ENCODE measurements at regions not wholly inside any gene's neighbourhood (a gene's known extent, or its start where the extent isn't known, plus 50 kb on each side); places are given as distances from the start of the nearest gene placed in this dataset.

DNA sequence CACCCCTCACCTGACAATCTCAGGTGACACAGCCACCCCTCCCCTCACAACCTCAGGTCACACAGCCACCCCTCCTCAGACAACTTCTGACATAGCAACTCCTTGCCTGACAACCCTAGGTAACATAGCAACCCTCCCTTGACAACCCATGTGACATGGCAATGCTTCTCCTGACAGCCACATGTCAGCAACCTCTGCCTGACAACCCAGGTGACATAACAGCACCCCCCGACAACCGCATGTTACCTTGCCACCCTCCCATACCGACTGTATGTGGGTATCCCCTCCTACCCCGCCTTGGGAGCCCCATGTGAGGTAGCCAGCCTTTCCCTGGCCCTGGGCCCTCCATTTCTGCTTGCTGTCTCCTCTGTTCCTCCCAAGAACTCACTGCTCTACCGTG is 77.7 kb upstream of the B3GAT1 start:
- H2AFZ ChIP-seq (replicated peaks): no peak overlapping the region
- H3K4me2 ChIP-seq: no peak overlapping the region
- Mint-ChIP-seq H3K4me1 (no peaks in the 10 kb centered on the region), H3K27ac (no peak overlapping the region), H3K9me3 (peaks cover 1% of the 10 kb centered on the region), H3K36me3 (no peaks in the 10 kb centered on the region), H3K4me3 (no peak overlapping the region), H3K27me3 (ENCODE audit: insufficient read depth, low read depth) (peaks cover 4% of the 10 kb centered on the region)
- no peaks in the 10 kb centered on the region for H3F3A ChIP-seq (ENCODE audit: low read depth)
- TF ChIP-seq EZH2phosphoT487 (IDR thresholded peaks at IDR 0.05) (no peak), CTCF (IDR thresholded peaks at IDR 0.05) (no peak), EZH2 (IDR thresholded peaks at IDR 0.05) (no peak)
- no peaks in the 10 kb centered on the region for H3K4me1 ChIP-seq
- no peaks in the 10 kb centered on the region for H3K79me2 ChIP-seq (ENCODE audit: low read depth)
- H4K20me1 ChIP-seq (ENCODE audit: low read depth): no peaks in the 10 kb centered on the region
- no peaks in the 10 kb centered on the region for H3K27me3 ChIP-seq
- no peaks in the 10 kb centered on the region for H3K36me3 ChIP-seq
- H3K4me3 ChIP-seq: no peak overlapping the region
- H3K27ac ChIP-seq: no peak overlapping the region
- no peaks in the 10 kb centered on the region for H3K9me3 ChIP-seq (ENCODE audit: low read depth)
- no peak for DNase-seq (ENCODE audit: low spot score)
- H3K9ac ChIP-seq: no peak overlapping the region

- Mint-ChIP-seq H3K27ac (peak overlapping the region; percentile 72), H3K4me1 (no peaks in the 10 kb centered on the region), H3K36me3 (no peaks in the 10 kb centered on the region), H3K27me3 (ENCODE audit: insufficient read depth, low read depth) (peaks cover 4% of the 10 kb centered on the region), H3K9me3 (no peaks in the 10 kb centered on the region), H3K4me3 (no peak overlapping the region)
- no peaks in the 10 kb centered on the region for H3K79me2 ChIP-seq (ENCODE audit: low read depth)
- H3K9ac ChIP-seq: no peak overlapping the region
- H2AFZ ChIP-seq (replicated peaks): no peak overlapping the region
- H3K27ac ChIP-seq: no peak overlapping the region
- no peaks in the 10 kb centered on the region for H3K9me3 ChIP-seq (ENCODE audit: low read depth)
- H3K36me3 ChIP-seq: no peaks in the 10 kb centered on the region
- H4K20me1 ChIP-seq (ENCODE audit: low read depth): no peaks in the 10 kb centered on the region
- H3K27me3 ChIP-seq: no peaks in the 10 kb centered on the region
- H3K4me3 ChIP-seq: no peak overlapping the region
- no peak for DNase-seq (ENCODE audit: low spot score)
- no peaks in the 10 kb centered on the region for H3K4me1 ChIP-seq
- TF ChIP-seq EZH2 (IDR thresholded peaks at IDR 0.05): no peak
- H3K4me2 ChIP-seq: no peak overlapping the region
- H3F3A ChIP-seq (ENCODE audit: low read depth): no peaks in the 10 kb centered on the region
These were observed 76.9 kb upstream of the B3GAT1 start for GRCh38 chr11:134488913-134489312.

GRCh38 chr11:134488512-134488911 is 76.5 kb upstream of the B3GAT1 start:
- Mint-ChIP-seq H3K27ac (peak overlapping the region; percentile 72), H3K36me3 (no peaks in the 10 kb centered on the region), H3K27me3 (ENCODE audit: insufficient read depth, low read depth) (peaks cover 4% of the 10 kb centered on the region), H3K4me3 (no peak overlapping the region), H3K4me1 (no peaks in the 10 kb centered on the region), H3K9me3 (no peaks in the 10 kb centered on the region)
- no peaks in the 10 kb centered on the region for H3F3A ChIP-seq (ENCODE audit: low read depth)
- TF ChIP-seq EZH2phosphoT487 (IDR thresholded peaks at IDR 0.05) (no peak), CTCF (IDR thresholded peaks at IDR 0.05) (no peak), EZH2 (IDR thresholded peaks at IDR 0.05) (no peak)
- no peaks in the 10 kb centered on the region for H3K9me3 ChIP-seq (ENCODE audit: low read depth)
- H3K4me2 ChIP-seq: no peak overlapping the region
- DNase-seq (ENCODE audit: low spot score): no peak
- H3K36me3 ChIP-seq: no peaks in the 10 kb centered on the region
- no peaks in the 10 kb centered on the region for H3K4me1 ChIP-seq
- no peak overlapping the region for H2AFZ ChIP-seq (replicated peaks)
- no peaks in the 10 kb centered on the region for H3K27me3 ChIP-seq
- no peaks in the 10 kb centered on the region for H3K79me2 ChIP-seq (ENCODE audit: low read depth)
- H3K4me3 ChIP-seq: no peak overlapping the region
- H4K20me1 ChIP-seq (ENCODE audit: low read depth): no peaks in the 10 kb centered on the region
- no peak overlapping the region for H3K9ac ChIP-seq
- H3K27ac ChIP-seq: no peak overlapping the region

GRCh38 chr11:134487696-134488095 is 75.7 kb upstream of the B3GAT1 start:
- no peak overlapping the region for H2AFZ ChIP-seq (replicated peaks)
- no peak for DNase-seq (ENCODE audit: low spot score)
- Mint-ChIP-seq H3K9me3 (no peaks in the 10 kb centered on the region), H3K27ac (no peak overlapping the region), H3K27me3 (ENCODE audit: insufficient read depth, low read depth) (peaks cover 4% of the 10 kb centered on the region), H3K4me3 (no peak overlapping the region), H3K4me1 (no peaks in the 10 kb centered on the region), H3K36me3 (no peaks in the 10 kb centered on the region)
- H3K9ac ChIP-seq: no peak overlapping the region
- no peak overlapping the region for H3K4me2 ChIP-seq
- H3K9me3 ChIP-seq (ENCODE audit: low read depth): no peaks in the 10 kb centered on the region
- no peaks in the 10 kb centered on the region for H3K79me2 ChIP-seq (ENCODE audit: low read depth)
- H3K27me3 ChIP-seq: no peaks in the 10 kb centered on the region
- H3K4me3 ChIP-seq: no peak overlapping the region
- H3K4me1 ChIP-seq: no peaks in the 10 kb centered on the region
- no peaks in the 10 kb centered on the region for H3K36me3 ChIP-seq
- TF ChIP-seq EZH2phosphoT487 (IDR thresholded peaks at IDR 0.05) (no peak), EZH2 (IDR thresholded peaks at IDR 0.05) (no peak), CTCF (IDR thresholded peaks at IDR 0.05) (no peak)
- no peaks in the 10 kb centered on the region for H3F3A ChIP-seq (ENCODE audit: low read depth)
- no peaks in the 10 kb centered on the region for H4K20me1 ChIP-seq (ENCODE audit: low read depth)
- H3K27ac ChIP-seq: no peak overlapping the region
